Cardiac muscle cell (in vitro differentiated cells and primary cell): ENCODE measurements at regions not wholly inside any gene's neighbourhood (a gene's known extent, or its start where the extent isn't known, plus 50 kb on each side); places are given as distances from the start of the nearest gene placed in this dataset.

ENCODE experiments used
- DNase-seq, 2 donors: peaks; one replicate each; pipeline versions ENCODE4 v3.0.0 to v3.0.0-alpha.2; 2010 to 2017; ENCODE audit warnings: low read depth in 1 of 2, low spot score in 1 of 2
- H3K27ac ChIP-seq: fragments of 200-600 bp; sonication (generic); 2 replicates; pipeline ENCODE4 v1.5.1; 2016
- H3K27me3 ChIP-seq: fragments of 200-600 bp; sonication (generic); 2 replicates; pipeline ENCODE4 v1.6.0; 2016; ENCODE audit warnings: control low read depth
- H3K36me3 ChIP-seq: fragments of 200-600 bp; sonication (generic); 2 replicates; pipeline ENCODE4 v1.5.1; 2016; ENCODE audit warnings: control low read depth
- H3K4me1 ChIP-seq: fragments of 200-600 bp; sonication (generic); 2 replicates; pipeline ENCODE4 v1.8.1; 2017; ENCODE audit warnings: low read depth, mild to moderate bottlenecking, mixed run types
- H3K4me3 ChIP-seq: fragments of 200-600 bp; sonication (generic); 2 replicates; pipeline ENCODE4 v1.5.1; 2016; ENCODE audit warnings: mild to moderate bottlenecking
- H3K9me3 ChIP-seq: fragments of 200-600 bp; sonication (generic); 2 replicates; pipeline ENCODE4 v1.5.1; 2017; ENCODE audit warnings: low read depth, mild to moderate bottlenecking, control low read depth
- CTCF ChIP-seq: IDR thresholded peaks from 2 replicates; pipeline ENCODE4 v1.5.1; 2012; ENCODE audit warnings: low read depth, mild to moderate bottlenecking, low read length

- H3K4me3 ChIP-seq, result no peak overlapping the region
- H3K9me3 ChIP-seq, result no peaks in the 10 kb centered on the region
- no peaks in the 10 kb centered on the region for H3K27me3 ChIP-seq
- H3K36me3 ChIP-seq, result no peaks in the 10 kb centered on the region
- H3K4me1 ChIP-seq, result no peaks in the 10 kb centered on the region
- no peak for TF ChIP-seq CTCF
- no peak overlapping the region for H3K27ac ChIP-seq
- no peak for DNase-seq
Observed at GRCh38 chr14:42624980-42625761, 1018.5 kb downstream of the LRFN5 start.

GRCh38 chr14:42617005-42617404 lies 1010.3 kb downstream of the LRFN5 start:
- H3K4me1 ChIP-seq, result peaks cover 8% of the 10 kb centered on the region
- H3K4me3 ChIP-seq, result no peak overlapping the region
- TF ChIP-seq CTCF, result no peak
- no peak for DNase-seq
- no peak overlapping the region for H3K27ac ChIP-seq
- no peaks in the 10 kb centered on the region for H3K27me3 ChIP-seq
- no peaks in the 10 kb centered on the region for H3K36me3 ChIP-seq
- H3K9me3 ChIP-seq, result no peaks in the 10 kb centered on the region

GRCh38 chr14:42606839-42607238 lies 1000.2 kb downstream of the LRFN5 start:
- DNase-seq, result no peak
- Histone ChIP-seq H3K27me3 (no peaks in the 10 kb centered on the region), H3K36me3 (no peaks in the 10 kb centered on the region), H3K27ac (no peak overlapping the region), H3K4me3 (no peak overlapping the region), H3K9me3 (no peaks in the 10 kb centered on the region), H3K4me1 (no peaks in the 10 kb centered on the region)
- no peak for TF ChIP-seq CTCF

GRCh38 chr14:42602336-42602845 lies 995.7 kb downstream of the LRFN5 start:
- Histone ChIP-seq H3K27me3 (no peaks in the 10 kb centered on the region), H3K4me1 (no peaks in the 10 kb centered on the region), H3K36me3 (no peaks in the 10 kb centered on the region), H3K9me3 (no peaks in the 10 kb centered on the region), H3K4me3 (no peak overlapping the region), H3K27ac (no peak overlapping the region)
- DNase-seq, result no peak
- TF ChIP-seq CTCF, result no peak

- no peaks in the 10 kb centered on the region for H3K27me3 ChIP-seq
- TF ChIP-seq CTCF, result no peak
- H3K4me3 ChIP-seq, result no peak overlapping the region
- H3K27ac ChIP-seq, result no peak overlapping the region
- H3K36me3 ChIP-seq, result no peaks in the 10 kb centered on the region
- no peaks in the 10 kb centered on the region for H3K4me1 ChIP-seq
- H3K9me3 ChIP-seq, result no peaks in the 10 kb centered on the region
- DNase-seq, result no peak
Observed at GRCh38 chr14:42572032-42572431, 965.4 kb downstream of the LRFN5 start.
